NOMO-1 (cell line): ENCODE measurements at regions not wholly inside any gene's neighbourhood (a gene's known extent, or its start where the extent isn't known, plus 50 kb on each side); places are given as distances from the start of the nearest gene placed in this dataset.

ENCODE experiments used
- DNase-seq, 2 experiments: peaks; one replicate each; lab custom pipeline; 2025; ENCODE audit not compliant: unreplicated experiment in 2 of 2; lab: John Stamatoyannopoulos, UW

GRCh38 chr11:133586903-133587517, 54.7 kb upstream of the OPCML start:
- no peak for DNase-seq

- DNase-seq, result no peak
Observed at GRCh38 chr11:133582750-133583149, 50.4 kb upstream of the OPCML start.

DNA sequence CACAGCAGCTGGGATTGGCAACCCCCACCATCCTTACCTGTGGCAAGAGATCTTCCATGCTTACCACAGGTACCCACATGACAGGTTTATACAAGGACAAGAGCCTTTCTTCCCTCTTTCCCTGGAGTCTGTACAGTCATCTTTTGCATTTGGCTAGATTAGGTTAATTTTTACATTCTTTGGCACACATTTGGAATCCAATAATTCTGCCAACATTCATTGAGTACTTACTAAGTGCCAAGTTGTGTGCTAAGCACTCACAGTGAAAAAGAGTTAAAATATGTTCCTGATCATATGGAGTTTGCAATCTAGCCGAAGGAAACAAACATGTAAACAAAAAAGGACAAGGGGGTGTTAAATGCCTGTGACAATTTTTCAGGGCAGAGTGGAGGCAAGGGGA, 50.0 kb upstream of the OPCML start:
- no peak for DNase-seq
